Transverse colon (tissue), 4 donors: ENCODE measurements at regions not wholly inside any gene's neighbourhood (a gene's known extent, or its start where the extent isn't known, plus 50 kb on each side); places are given as distances from the start of the nearest gene placed in this dataset.

Experiments
- DNase-seq: peaks from one replicate; pipeline ENCODE4 v3.0.0-alpha.2; 2019
- H3K27ac ChIP-seq, 4 donors: fragments of 200-600 bp; sonication (generic); 2 replicates each; pipeline ENCODE4 v1.5.1; 2016 to 2018; ENCODE audit warnings: inconsistent platforms in 4 of 4
- H3K27me3 ChIP-seq: fragments of 200-600 bp; sonication (generic); 2 replicates; pipeline ENCODE4 v1.5.1; 2017; ENCODE audit warnings: inconsistent platforms
- H3K36me3 ChIP-seq, 4 donors: fragments of 200-600 bp; sonication (generic); 2 replicates each; pipeline ENCODE4 v1.5.1; 2017 to 2019; ENCODE audit warnings: inconsistent platforms in 4 of 4
- H3K4me1 ChIP-seq, 4 donors: fragments of 200-600 bp; sonication (generic); 2 replicates each; pipeline ENCODE4 v1.5.1; 2017 to 2020; ENCODE audit warnings: inconsistent platforms in 4 of 4
- H3K4me3 ChIP-seq, 4 donors: fragments of 200-600 bp; sonication (generic); 1 replicate in 1 of 4; 2 replicates in 3 of 4; pipeline versions ENCODE4 v1.5.1 to v1.6.1; 2017 to 2019; ENCODE audit warnings: inconsistent platforms in 4 of 4
- H3K9me3 ChIP-seq, 2 donors: fragments of 200-600 bp; sonication (generic); 2 replicates each; pipeline ENCODE4 v1.5.1; 2017 to 2019; ENCODE audit warnings: inconsistent platforms in 2 of 2
- EP300 ChIP-seq: sonication (generic); formaldehyde crosslinking; IDR thresholded peaks from one replicate; pipeline ENCODE4 v1.6.1; 2017; ENCODE audit warnings: antibody characterized with exemption, low read depth
- POLR2A ChIP-seq: fragments of 450-650 bp; IDR thresholded peaks from one replicate; pipeline ENCODE4 v1.6.1; 2016; ENCODE audit warnings: antibody characterized with exemption, mild to moderate bottlenecking, moderate library complexity
- POLR2AphosphoS5 ChIP-seq, 3 donors: sonication (generic); formaldehyde crosslinking; IDR thresholded peaks; one replicate each; pipeline ENCODE4 v1.6.1; 2016; ENCODE audit warnings: antibody characterized with exemption in 3 of 3
- WGBS, 2 donors: methylation state at CpG; one replicate each; pipeline ENCODE4 v1.1.5; 2018; ENCODE audit warnings: low coverage in 1 of 2; 5-methylcytosine and 5-hydroxymethylcytosine counted together
- in situ Hi-C, 4 donors: fragments of 200-750 bp; cut with MboI; loops; one replicate each; pipeline versions ENCODE4 v1.15.0 to v1.15.1; 2017; ENCODE audit warnings: low sequenced_read_pairs in 3 of 4, low pct_ligation_motif_present in 1 of 4, low pct_unique_long_range_greater_than_20kb in 1 of 4
- intact Hi-C: fragments of 100-400 bp; cut with DNase I; formaldehyde crosslinking; loops from one replicate; pipeline ENCODE4 v1.15.1; 2023; ENCODE audit warnings: low total_unique reads
- TF ChIP-seq, protein P1 (sequence below), 5 experiments: fragments of 200-600 bp in 3 of 5; fragments of 450-650 bp in 2 of 5; sonication (generic) in 3 of 5; IDR thresholded peaks; 1 replicate in 2 of 5; 2 replicates in 3 of 5; pipeline ENCODE4 v1.5.1; 2016 to 2017; ENCODE audit warnings: antibody characterized with exemption in 5 of 5, inconsistent platforms in 3 of 5, mild to moderate bottlenecking in 2 of 5, moderate library complexity in 1 of 5

DNA sequence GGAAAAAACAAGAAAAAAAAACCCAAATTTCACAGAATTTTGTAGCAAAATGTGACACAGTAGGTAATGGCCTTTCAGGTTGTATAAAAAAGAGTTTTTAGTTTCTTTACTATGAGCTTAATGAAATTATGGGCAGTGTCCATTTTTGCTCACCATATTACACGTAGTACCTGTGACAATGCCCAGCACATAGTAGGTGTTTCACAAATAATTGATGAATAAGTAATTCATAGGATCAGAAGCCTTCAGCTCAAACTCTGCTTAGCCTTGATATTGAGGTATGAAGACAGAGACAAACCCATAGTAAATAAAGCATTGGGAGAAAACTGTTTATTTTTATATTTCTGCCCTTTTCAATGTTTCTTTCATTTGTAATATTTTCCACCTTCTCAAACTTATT is 97.2 kb downstream of the LHX9 start:
- no peaks in the 10 kb centered on the region for H3K9me3 ChIP-seq
- no peak for DNase-seq
- no peak overlapping the region for H3K27ac ChIP-seq
- TF ChIP-seq POLR2A (no peak), EP300 (no peak), POLR2AphosphoS5 (IDR thresholded peaks at IDR 0.05) (no peak)
- TF ChIP-seq, protein P1, sequence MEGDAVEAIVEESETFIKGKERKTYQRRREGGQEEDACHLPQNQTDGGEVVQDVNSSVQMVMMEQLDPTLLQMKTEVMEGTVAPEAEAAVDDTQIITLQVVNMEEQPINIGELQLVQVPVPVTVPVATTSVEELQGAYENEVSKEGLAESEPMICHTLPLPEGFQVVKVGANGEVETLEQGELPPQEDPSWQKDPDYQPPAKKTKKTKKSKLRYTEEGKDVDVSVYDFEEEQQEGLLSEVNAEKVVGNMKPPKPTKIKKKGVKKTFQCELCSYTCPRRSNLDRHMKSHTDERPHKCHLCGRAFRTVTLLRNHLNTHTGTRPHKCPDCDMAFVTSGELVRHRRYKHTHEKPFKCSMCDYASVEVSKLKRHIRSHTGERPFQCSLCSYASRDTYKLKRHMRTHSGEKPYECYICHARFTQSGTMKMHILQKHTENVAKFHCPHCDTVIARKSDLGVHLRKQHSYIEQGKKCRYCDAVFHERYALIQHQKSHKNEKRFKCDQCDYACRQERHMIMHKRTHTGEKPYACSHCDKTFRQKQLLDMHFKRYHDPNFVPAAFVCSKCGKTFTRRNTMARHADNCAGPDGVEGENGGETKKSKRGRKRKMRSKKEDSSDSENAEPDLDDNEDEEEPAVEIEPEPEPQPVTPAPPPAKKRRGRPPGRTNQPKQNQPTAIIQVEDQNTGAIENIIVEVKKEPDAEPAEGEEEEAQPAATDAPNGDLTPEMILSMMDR (IDR thresholded peaks at IDR 0.05): no peak
- intact Hi-C loops: no loop called here
- no peaks in the 10 kb centered on the region for H3K4me1 ChIP-seq
- H3K36me3 ChIP-seq: no peaks in the 10 kb centered on the region
- no peaks in the 10 kb centered on the region for H3K27me3 ChIP-seq
- in situ Hi-C loops: no loop called here
- 56 to 65% methylated on average over 1 of the region's 1 CpG for WGBS, 2 donors
- H3K4me3 ChIP-seq: no peak overlapping the region

DNA sequence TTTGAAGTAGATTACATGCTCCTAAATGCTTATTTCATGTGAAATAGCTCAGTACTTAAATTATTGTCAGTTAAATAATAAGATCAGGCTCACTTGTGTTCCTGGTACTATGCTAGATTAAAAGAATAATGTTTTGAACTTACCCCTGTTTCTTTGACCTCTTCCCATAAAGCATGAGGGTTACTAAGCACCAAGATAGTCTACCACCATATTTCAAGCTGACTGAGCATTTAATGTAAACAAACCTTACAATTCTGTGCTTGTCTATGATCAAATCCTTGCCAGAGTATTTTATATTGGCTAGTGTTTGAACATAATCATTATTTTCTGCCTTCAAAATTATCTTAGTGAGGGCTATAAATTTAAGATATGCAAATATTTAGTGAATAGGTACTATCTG is 98.1 kb downstream of the LHX9 start:
- Histone ChIP-seq H3K27ac (no peak overlapping the region), H3K36me3 (no peaks in the 10 kb centered on the region), H3K9me3 (no peaks in the 10 kb centered on the region), H3K4me3 (no peak overlapping the region), H3K27me3 (no peaks in the 10 kb centered on the region), H3K4me1 (no peaks in the 10 kb centered on the region)
- intact Hi-C loops (no loop called here), in situ Hi-C loops (no loop called here)
- DNase-seq: no peak
- TF ChIP-seq, protein P1 (IDR thresholded peaks at IDR 0.05): no peak
- TF ChIP-seq POLR2A (no peak), EP300 (no peak), POLR2AphosphoS5 (IDR thresholded peaks at IDR 0.05) (no peak)

DNA sequence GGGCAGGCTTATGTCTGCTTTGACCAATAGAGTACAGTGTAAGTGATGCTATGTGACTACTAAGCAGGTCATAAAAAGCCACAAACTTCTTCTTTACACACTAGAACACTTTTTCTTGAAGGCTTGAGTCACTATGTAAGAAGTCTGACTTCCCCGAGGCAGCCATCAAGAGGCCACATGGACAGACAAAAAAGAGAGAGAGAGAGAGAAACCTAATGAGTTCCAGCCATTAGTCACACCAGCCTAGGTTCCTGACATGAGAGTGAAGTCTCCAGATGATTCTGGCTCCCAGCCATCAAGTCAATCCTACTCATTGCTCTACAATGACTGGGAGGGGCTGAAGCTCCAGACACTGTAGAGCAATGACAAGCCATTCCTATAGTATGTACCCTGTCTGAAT is 101.4 kb downstream of the LHX9 start:
- Histone ChIP-seq H3K27me3 (no peaks in the 10 kb centered on the region), H3K9me3 (no peaks in the 10 kb centered on the region), H3K4me1 (no peaks in the 10 kb centered on the region), H3K36me3 (no peaks in the 10 kb centered on the region), H3K27ac (no peak overlapping the region), H3K4me3 (no peak overlapping the region)
- DNase-seq: no peak
- WGBS, 2 donors: 81% methylated on average over 1 of the region's 1 CpG; no CpG with 5 or more reads in 1 of the 2 donors
- no peak for TF ChIP-seq EP300
- no peak for TF ChIP-seq POLR2A
- TF ChIP-seq POLR2AphosphoS5 (IDR thresholded peaks at IDR 0.05): no peak
- TF ChIP-seq, protein P1 (IDR thresholded peaks at IDR 0.05): no peak
- intact Hi-C loops (no loop called here), in situ Hi-C loops (no loop called here)

DNA sequence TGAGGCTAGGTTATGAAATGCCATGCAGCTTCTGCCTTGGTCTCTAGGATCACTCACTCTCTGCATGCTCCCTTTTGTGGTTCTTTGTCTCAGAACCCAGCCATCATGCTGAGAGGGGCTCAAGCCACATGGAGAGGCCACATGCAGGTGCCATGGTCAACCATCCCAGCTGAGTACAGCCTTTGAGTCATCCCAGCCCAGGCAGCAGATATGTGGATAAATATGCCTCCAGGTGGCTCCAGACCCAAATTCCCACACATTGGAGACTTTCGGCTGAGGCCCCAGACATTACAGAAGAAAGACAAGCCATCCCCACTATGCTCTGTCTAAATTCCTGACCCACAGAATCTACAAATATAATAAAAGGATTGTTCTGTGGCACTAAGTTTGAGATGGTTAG is 102.0 kb downstream of the LHX9 start:
- Histone ChIP-seq H3K4me1 (no peaks in the 10 kb centered on the region), H3K9me3 (no peaks in the 10 kb centered on the region), H3K36me3 (no peaks in the 10 kb centered on the region), H3K27ac (no peak overlapping the region), H3K27me3 (no peaks in the 10 kb centered on the region), H3K4me3 (no peak overlapping the region)
- WGBS, 2 donors: 77% methylated on average over 1 of the region's 1 CpG; no CpG with 5 or more reads in 1 of the 2 donors
- DNase-seq: no peak
- no peak for TF ChIP-seq POLR2AphosphoS5 (IDR thresholded peaks at IDR 0.05)
- TF ChIP-seq, protein P1 (IDR thresholded peaks at IDR 0.05): no peak
- TF ChIP-seq EP300: no peak
- no peak for TF ChIP-seq POLR2A
- intact Hi-C loops: no loop called here
- in situ Hi-C loops: no loop called here
